ENCODE measurements at regions not wholly inside any gene's neighbourhood (a gene's known extent, or its start where the extent isn't known, plus 50 kb on each side); places are given as distances from the start of the nearest gene placed in this dataset.
A peak's percentile ranks its signal among the peaks of the same experiment; 100 is the strongest.
"Not testable (repeated sequence)": the region's sequence is repeated elsewhere in the genome, so short reads cannot be mapped to it uniquely, and the experiment has no call there.

GRCh38 chr1:168457296-168457695 lies 86.5 kb downstream of the XCL2 start:
- DNase-seq (ENCODE audit: low read depth in 2 of 2) = not testable (repeated sequence)

- no peak for DNase-seq (ENCODE audit: low read depth in 2 of 2)
These were observed 88.0 kb downstream of the XCL2 start for GRCh38 chr1:168455764-168456163.

GRCh38 chr1:168454211-168454815 lies 89.5 kb downstream of the XCL2 start:
- no peak for DNase-seq (ENCODE audit: low read depth in 2 of 2)

- DNase-seq (ENCODE audit: low read depth in 2 of 2) = no peak
These were observed 90.7 kb downstream of the XCL2 start for GRCh38 chr1:168453056-168453455.

- DNase-seq (ENCODE audit: low read depth in 2 of 2) = no peak
These were observed 91.5 kb downstream of the XCL2 start for GRCh38 chr1:168452329-168452728.

- DNase-seq (ENCODE audit: low read depth in 2 of 2) = no peak
These were observed 95.9 kb downstream of the XCL2 start for GRCh38 chr1:168447871-168448270.

GRCh38 chr1:168446081-168446480 lies 97.7 kb downstream of the XCL2 start:
- no peak for DNase-seq (ENCODE audit: low read depth in 2 of 2)

- peak in 1 of 2 donors; percentile 19 for DNase-seq (ENCODE audit: low read depth in 2 of 2)
These were observed 99.9 kb downstream of the XCL2 start for GRCh38 chr1:168443899-168444298.

GRCh38 chr1:168443356-168443755 lies 100.4 kb downstream of the XCL2 start:
- DNase-seq (ENCODE audit: low read depth in 2 of 2) = no peak

GRCh38 chr1:168442931-168443330 lies 100.9 kb downstream of the XCL2 start:
- DNase-seq (ENCODE audit: low read depth in 2 of 2) = no peak

GRCh38 chr1:168441745-168442144 lies 102.1 kb downstream of the XCL2 start:
- DNase-seq (ENCODE audit: low read depth in 2 of 2) = no peak

GRCh38 chr1:168439456-168440375 lies 104.1 kb downstream of the XCL2 start:
- DNase-seq (ENCODE audit: low read depth in 2 of 2) = peak; percentile 66 to 75

- DNase-seq (ENCODE audit: low read depth in 2 of 2) = no peak
These were observed 105.2 kb downstream of the XCL2 start for GRCh38 chr1:168438626-168439025.

GRCh38 chr1:168437821-168438220 lies 106.0 kb downstream of the XCL2 start:
- no peak for DNase-seq (ENCODE audit: low read depth in 2 of 2)

- no peak for DNase-seq (ENCODE audit: low read depth in 2 of 2)
These were observed 108.4 kb downstream of the XCL2 start for GRCh38 chr1:168435439-168435838.

- DNase-seq (ENCODE audit: low read depth in 2 of 2) = no peak
These were observed 110.6 kb downstream of the XCL2 start for GRCh38 chr1:168433238-168433637.

GRCh38 chr1:168431882-168432281 lies 111.9 kb downstream of the XCL2 start:
- no peak for DNase-seq (ENCODE audit: low read depth in 2 of 2)

- DNase-seq (ENCODE audit: low read depth in 2 of 2) = no peak
These were observed 113.5 kb downstream of the XCL2 start for GRCh38 chr1:168430321-168430720.

GRCh38 chr1:168428063-168428731 lies 115.6 kb downstream of the XCL2 start:
- DNase-seq (ENCODE audit: low read depth in 2 of 2) = no peak

GRCh38 chr1:168427051-168427450 lies 116.7 kb downstream of the XCL2 start:
- DNase-seq (ENCODE audit: low read depth in 2 of 2) = no peak

GRCh38 chr1:168424281-168424680 lies 119.5 kb downstream of the XCL2 start:
- no peak for DNase-seq (ENCODE audit: low read depth in 2 of 2)

GRCh38 chr1:168422203-168422847 lies 121.5 kb downstream of the XCL2 start:
- no peak for DNase-seq (ENCODE audit: low read depth in 2 of 2)

Measured in stimulated activated CD8-positive, alpha-beta memory T cell treated with anti-CD3 and anti-CD28 coated beads, Interleukin-7, amount 100 ng/mL, for 4 hours (primary cell).